ENCODE measurements at regions not wholly inside any gene's neighbourhood (a gene's known extent, or its start where the extent isn't known, plus 50 kb on each side); places are given as distances from the start of the nearest gene placed in this dataset.

GRCh38 chr2:14064346-14064745 is 568.2 kb upstream of the LRATD1 start:
- TF ChIP-seq CTCF (conservative IDR thresholded peaks at IDR 0.05) (no peak), ZFX (IDR thresholded peaks at IDR 0.05) (no peak)

Measured in C4-2B (cell line).